DOHH2 (cell line): ENCODE measurements at regions not wholly inside any gene's neighbourhood (a gene's known extent, or its start where the extent isn't known, plus 50 kb on each side); places are given as distances from the start of the nearest gene placed in this dataset.

Source experiments
- H3F3A ChIP-seq: fragments of 200-600 bp; sonication (generic), shearing (Covaris generic); 2 replicates; pipeline ENCODE4 v1.6.0; 2016; ENCODE audit warnings: antibody characterized with exemption, mild to moderate bottlenecking; ENCODE audit not compliant: control insufficient read depth, insufficient read depth
- H3K27ac ChIP-seq: fragments of 200-600 bp; sonication (generic); 2 replicates; pipeline ENCODE4 v1.5.1; 2014; ENCODE audit warnings: low read depth, mild to moderate bottlenecking, low read length, moderate library complexity
- H3K27me3 ChIP-seq: fragments of 200-600 bp; sonication (generic); 2 replicates; pipeline ENCODE4 v1.6.1; 2014; ENCODE audit warnings: mild to moderate bottlenecking, low read length, mixed read lengths; ENCODE audit not compliant: control insufficient read depth
- H3K36me3 ChIP-seq: fragments of 200-600 bp; sonication (generic); 2 replicates; pipeline ENCODE4 v1.6.1; 2014; ENCODE audit warnings: mild to moderate bottlenecking, low read length, moderate library complexity, mixed read lengths; ENCODE audit not compliant: control insufficient read depth
- H3K4me1 ChIP-seq: fragments of 200-600 bp; sonication (generic); 2 replicates; pipeline ENCODE4 v1.6.1; 2014; ENCODE audit warnings: mild to moderate bottlenecking, low read length, mixed read lengths; ENCODE audit not compliant: control insufficient read depth
- H3K4me2 ChIP-seq: fragments of 200-600 bp; sonication (generic); 2 replicates; pipeline ENCODE4 v1.6.0; 2014; ENCODE audit warnings: mild to moderate bottlenecking, low read length, moderate library complexity
- H3K4me3 ChIP-seq: fragments of 200-600 bp; sonication (generic); 2 replicates; pipeline ENCODE4 v1.5.1; 2014; ENCODE audit warnings: mild to moderate bottlenecking, low read length, mixed read lengths
- H3K79me2 ChIP-seq: fragments of 200-600 bp; sonication (generic); 2 replicates; pipeline ENCODE4 v1.6.1; 2014; ENCODE audit warnings: mild to moderate bottlenecking, low read length, mixed read lengths; ENCODE audit not compliant: control insufficient read depth
- H3K9me2 ChIP-seq: fragments of 200-600 bp; sonication (generic); replicated peaks from 2 replicates; pipeline ENCODE4 v1.6.1; 2014; ENCODE audit warnings: mild to moderate bottlenecking, low read length, mixed read lengths; ENCODE audit not compliant: control insufficient read depth
- H3K9me3 ChIP-seq: fragments of 200-600 bp; sonication (generic); 2 replicates; pipeline ENCODE4 v1.6.1; 2014; ENCODE audit warnings: antibody characterized with exemption, low read length, mixed read lengths; ENCODE audit not compliant: control insufficient read depth, insufficient read depth
- H4K20me1 ChIP-seq: fragments of 200-600 bp; sonication (generic); 2 replicates; pipeline ENCODE4 v1.6.0; 2014; ENCODE audit warnings: low read depth, mild to moderate bottlenecking, antibody characterized with exemption, low read length, moderate library complexity; ENCODE audit not compliant: control insufficient read depth, insufficient read depth
- CTCF ChIP-seq: fragments of 200-600 bp; sonication (generic); IDR thresholded peaks from one replicate; pipeline ENCODE4 v1.5.1; 2014; ENCODE audit warnings: antibody characterized with exemption, mild to moderate bottlenecking, low read depth, low read length; ENCODE audit not compliant: poor library complexity, severe bottlenecking
- EZH2phosphoT487 ChIP-seq: fragments of 200-600 bp; sonication (generic); IDR thresholded peaks from 2 replicates; pipeline ENCODE4 v1.6.1; 2017; ENCODE audit warnings: borderline replicate concordance, mild to moderate bottlenecking, antibody characterized with exemption, low read length, moderate library complexity, mixed read lengths

DNA sequence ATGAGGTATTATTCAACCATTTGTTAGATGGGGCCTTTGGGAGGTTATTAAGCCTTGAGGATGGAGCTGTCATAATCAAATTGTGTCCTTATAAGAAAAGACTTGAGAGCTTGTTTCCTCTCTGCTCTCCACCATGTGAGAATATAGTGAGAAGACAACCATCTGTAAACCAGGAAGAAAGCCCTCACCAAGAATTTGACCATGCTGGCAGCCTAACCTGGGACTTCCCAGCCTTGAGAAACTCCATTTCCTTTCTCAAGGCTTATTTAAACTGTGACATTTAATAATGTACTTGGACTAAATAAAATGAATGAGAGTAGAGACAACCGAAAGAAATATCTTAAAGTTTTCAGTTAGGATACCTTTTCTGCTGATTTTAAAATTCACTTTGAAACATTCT, 83.7 kb upstream of the GC start:
- no peaks in the 10 kb centered on the region for H3K36me3 ChIP-seq
- no peaks in the 10 kb centered on the region for H3K9me2 ChIP-seq
- peaks cover 4% of the 10 kb centered on the region; the same call in 1 of the 2 replicates for H3K9me3 ChIP-seq
- H3K27me3 ChIP-seq = no peaks in the 10 kb centered on the region
- TF ChIP-seq EZH2phosphoT487 = no peak
- TF ChIP-seq CTCF = no peak
- H3K4me1 ChIP-seq = no peaks in the 10 kb centered on the region
- no peaks in the 10 kb centered on the region for H3K79me2 ChIP-seq
- no peaks in the 10 kb centered on the region for H3F3A ChIP-seq
- H3K27ac ChIP-seq = no peak overlapping the region
- H3K4me3 ChIP-seq = no peak overlapping the region
- H4K20me1 ChIP-seq = no peaks in the 10 kb centered on the region
- H3K4me2 ChIP-seq = no peak overlapping the region

GRCh38 chr4:71870456-71870855, 86.6 kb upstream of the GC start:
- no peak overlapping the region for H3K4me2 ChIP-seq
- H3K9me2 ChIP-seq = no peaks in the 10 kb centered on the region
- H3K4me1 ChIP-seq = no peaks in the 10 kb centered on the region
- H3K27ac ChIP-seq = no peak overlapping the region
- no peaks in the 10 kb centered on the region for H3K36me3 ChIP-seq
- H3K4me3 ChIP-seq = no peak overlapping the region
- H3K27me3 ChIP-seq = no peaks in the 10 kb centered on the region
- H3K79me2 ChIP-seq = no peaks in the 10 kb centered on the region
- H3K9me3 ChIP-seq = no peaks in the 10 kb centered on the region
- TF ChIP-seq CTCF (no peak), EZH2phosphoT487 (no peak)
- H3F3A ChIP-seq = no peaks in the 10 kb centered on the region
- H4K20me1 ChIP-seq = no peaks in the 10 kb centered on the region

- Histone ChIP-seq H3K27ac (no peak overlapping the region), H3K79me2 (no peaks in the 10 kb centered on the region), H3K36me3 (no peaks in the 10 kb centered on the region), H3F3A (no peaks in the 10 kb centered on the region), H3K27me3 (no peaks in the 10 kb centered on the region), H3K9me2 (no peaks in the 10 kb centered on the region), H3K4me2 (no peak overlapping the region), H3K4me3 (no peak overlapping the region), H4K20me1 (no peaks in the 10 kb centered on the region), H3K4me1 (no peaks in the 10 kb centered on the region), H3K9me3 (no peaks in the 10 kb centered on the region)
- TF ChIP-seq EZH2phosphoT487 = no peak
- TF ChIP-seq CTCF = no peak
Observed at GRCh38 chr4:71872221-71872620, 88.3 kb upstream of the GC start.
